ENCODE measurements at regions not wholly inside any gene's neighbourhood (a gene's known extent, or its start where the extent isn't known, plus 50 kb on each side); places are given as distances from the start of the nearest gene placed in this dataset.

GRCh38 chr12:12016284-12017100 is 54.2 kb upstream of the BCL2L14 start:
- no peak for DNase-seq (ENCODE audit: low read depth in 2 of 2)

- no peak for DNase-seq (ENCODE audit: low read depth in 2 of 2)
Measured at GRCh38 chr12:12017135-12017581, 53.6 kb upstream of the BCL2L14 start.

GRCh38 chr12:12017798-12018197 is 52.9 kb upstream of the BCL2L14 start:
- DNase-seq (ENCODE audit: low read depth in 2 of 2), result no peak

GRCh38 chr12:12018454-12018853 is 52.3 kb upstream of the BCL2L14 start:
- no peak for DNase-seq (ENCODE audit: low read depth in 2 of 2)

GRCh38 chr12:12019881-12020280 is 50.9 kb upstream of the BCL2L14 start:
- DNase-seq (ENCODE audit: low read depth in 2 of 2), result no peak

- no peak for DNase-seq (ENCODE audit: low read depth in 2 of 2)
Measured at GRCh38 chr12:12020762-12021161, 50.0 kb upstream of the BCL2L14 start.

All from stimulated activated CD8-positive, alpha-beta memory T cell treated with anti-CD3 and anti-CD28 coated beads, Interleukin-2, amount 100 ng/mL, for 48 hours (primary cell).